Occipital lobe (tissue), 1 donor: ENCODE measurements at regions not wholly inside any gene's neighbourhood (a gene's known extent, or its start where the extent isn't known, plus 50 kb on each side); places are given as distances from the start of the nearest gene placed in this dataset.
"Not testable (repeated sequence)": the region's sequence is repeated elsewhere in the genome, so short reads cannot be mapped to it uniquely, and the experiment has no call there.

Source experiments
- DNase-seq: peaks from one replicate; lab custom pipeline; 2025; lab: John Stamatoyannopoulos, UW

DNA sequence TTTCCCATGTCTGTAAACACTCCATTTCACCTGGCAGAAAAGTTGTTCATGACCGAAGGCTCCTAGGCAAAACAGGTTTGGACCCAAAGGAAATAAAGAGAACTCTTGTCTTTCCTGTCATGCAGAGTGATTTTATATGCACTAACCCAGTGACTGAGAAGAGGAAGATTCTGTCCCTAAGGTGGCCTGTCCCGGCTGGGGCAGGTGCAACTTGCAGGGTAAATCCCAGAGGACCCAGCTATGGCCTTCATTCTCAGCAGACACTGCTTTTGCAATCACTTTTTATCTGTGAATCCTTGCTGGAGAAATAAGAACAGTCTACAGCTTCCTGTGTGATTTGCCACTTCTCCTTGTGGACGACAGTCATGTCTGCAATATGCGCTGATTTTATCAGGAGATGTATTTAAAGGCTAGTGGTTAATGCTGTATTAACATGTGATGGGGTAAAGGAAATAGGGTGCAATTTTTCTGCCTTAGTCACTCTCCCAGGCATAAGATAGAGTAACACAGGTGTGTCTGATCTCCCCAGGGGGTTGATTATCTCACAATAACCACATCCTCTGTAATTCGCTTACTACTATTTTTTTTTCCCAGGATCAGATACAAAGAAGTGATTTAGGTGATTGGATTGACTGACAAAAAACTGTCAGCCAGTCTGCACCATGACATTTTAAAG lies 696.8 kb upstream of the SOX9 start:
- DNase-seq: no peak

DNA sequence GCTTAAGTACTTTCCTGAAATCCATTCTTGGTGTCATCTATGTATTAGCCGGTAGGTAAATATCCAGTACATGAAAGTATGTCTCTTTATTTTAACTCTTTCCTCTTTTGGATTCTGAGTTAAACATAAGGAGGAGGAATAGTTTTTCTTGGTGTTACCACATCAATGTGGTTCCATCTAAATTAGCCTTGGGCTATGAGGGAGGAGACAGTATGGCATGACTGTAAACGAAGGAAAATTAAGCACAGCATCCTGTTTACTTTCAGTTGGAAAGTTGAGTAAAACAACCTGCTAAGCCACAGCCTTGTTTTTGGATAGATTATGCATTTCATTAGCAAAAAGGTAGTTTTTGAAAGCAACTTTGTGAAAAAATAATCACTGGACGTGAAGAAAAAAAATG lies 693.0 kb upstream of the SOX9 start:
- DNase-seq: no peak

DNA sequence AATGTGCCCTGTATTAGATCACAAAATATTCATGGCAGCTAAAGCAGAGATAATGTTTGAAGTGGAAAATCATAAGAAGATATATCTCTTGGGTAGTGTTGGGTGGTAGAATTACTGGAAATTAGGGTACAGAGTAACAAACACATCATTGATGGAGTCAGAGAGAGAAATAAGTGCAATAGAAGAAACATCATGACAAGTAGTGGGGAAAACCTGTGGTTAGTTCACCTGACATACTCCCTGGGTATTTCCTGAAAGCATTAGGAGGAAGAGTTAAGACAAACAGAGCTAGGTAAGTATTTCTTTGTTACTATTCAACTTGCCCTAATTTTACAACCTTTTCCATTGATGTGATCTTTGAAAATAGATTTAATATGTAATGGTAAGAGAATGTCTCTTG lies 691.9 kb upstream of the SOX9 start:
- no peak for DNase-seq

DNA sequence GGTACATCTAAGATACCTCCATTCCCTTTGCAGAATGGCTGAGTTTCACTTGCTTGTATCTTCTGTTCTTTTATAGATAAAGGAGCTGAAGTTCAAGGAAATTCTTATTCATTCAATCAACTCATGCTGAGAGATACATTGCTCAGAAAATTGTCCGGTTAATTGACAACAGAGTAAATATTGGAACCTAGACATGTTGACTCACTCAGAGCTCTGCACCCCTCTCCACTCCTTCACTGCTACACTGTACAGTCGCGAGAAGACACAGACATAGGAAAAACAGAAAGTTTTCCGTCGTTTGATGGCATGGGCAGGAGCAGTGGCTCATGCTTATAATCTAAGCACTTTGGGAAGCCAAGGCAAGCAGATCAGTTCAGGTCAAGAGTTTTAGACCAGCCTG lies 690.5 kb upstream of the SOX9 start:
- no peak for DNase-seq

DNA sequence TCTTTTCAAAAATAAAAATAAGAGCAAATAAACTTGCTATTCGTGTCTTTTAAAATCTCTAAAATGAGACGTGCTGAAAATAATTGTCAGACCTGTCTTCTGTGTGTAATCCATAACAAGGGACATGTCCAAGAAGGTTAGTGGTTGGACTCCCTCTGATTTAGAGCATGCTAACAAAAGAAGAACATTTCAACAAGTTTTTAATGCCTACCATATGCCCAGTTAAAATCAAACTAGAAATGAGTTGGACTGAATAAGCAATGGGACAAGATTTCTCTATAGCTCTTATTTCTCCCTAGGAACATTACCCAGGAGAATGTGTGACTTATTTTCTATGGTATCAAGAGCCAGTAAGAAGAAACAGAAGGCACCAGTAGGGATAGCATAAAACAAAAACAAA lies 689.7 kb upstream of the SOX9 start:
- no peak for DNase-seq

DNA sequence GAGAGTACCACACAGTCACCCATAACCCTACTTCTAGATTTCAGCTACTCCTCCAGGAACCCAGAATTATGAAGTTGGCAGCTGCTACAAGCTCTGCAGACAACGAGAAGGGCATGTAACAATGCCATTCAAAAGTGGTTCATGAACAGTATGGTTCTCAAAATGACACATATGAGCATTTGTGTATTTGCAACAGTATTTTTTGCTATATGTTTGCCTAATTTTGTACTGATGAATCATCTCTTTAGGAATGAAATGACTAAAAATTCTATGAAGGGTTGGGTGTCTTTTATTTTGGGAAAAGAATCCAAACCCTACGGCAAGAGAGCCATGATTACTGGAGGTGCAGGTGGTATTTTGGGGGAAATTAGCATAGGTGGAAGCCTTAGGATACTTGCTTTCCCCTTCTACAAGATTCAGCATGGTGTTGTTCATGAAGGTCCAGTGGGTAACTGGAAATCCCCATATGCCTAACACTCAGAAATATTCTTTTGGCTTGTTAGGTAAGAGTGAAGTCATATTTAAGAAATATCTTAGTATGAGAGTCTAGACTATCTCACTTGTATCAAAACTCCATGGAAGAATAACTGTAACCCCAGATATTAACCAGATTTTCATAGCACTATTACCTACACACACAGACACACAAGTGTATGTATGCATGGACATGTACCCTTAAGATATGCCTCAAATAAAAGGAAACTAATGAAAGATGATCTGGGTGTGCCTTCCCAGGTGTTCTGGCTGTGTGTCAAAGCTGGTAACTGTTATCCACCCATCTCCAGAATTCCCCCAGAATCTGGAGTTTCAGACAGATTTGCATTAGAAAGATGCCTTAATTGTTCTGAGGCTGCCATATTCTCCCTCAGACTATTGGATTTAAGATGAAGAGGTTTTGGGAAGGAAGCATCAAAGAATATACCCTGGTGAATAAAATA lies 688.2 kb upstream of the SOX9 start:
- no peak for DNase-seq

DNA sequence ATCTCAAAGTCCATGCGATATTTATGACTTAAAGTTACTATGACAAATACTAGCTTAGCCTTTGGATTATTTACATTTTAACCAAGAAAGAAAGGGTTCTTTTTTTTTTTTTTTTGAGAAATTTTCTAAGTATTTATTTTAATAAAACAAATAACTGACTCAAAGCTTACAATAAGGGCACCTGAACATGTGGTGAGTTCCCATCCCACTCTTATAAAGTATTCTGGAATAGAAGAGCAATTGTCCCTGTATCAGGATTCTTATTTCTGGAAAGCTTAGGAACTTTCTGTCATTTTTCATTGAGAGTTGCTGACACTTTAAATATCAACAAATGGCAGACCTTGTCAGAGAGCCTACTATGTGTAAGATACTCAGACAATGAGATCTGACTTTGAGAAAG lies 686.1 kb upstream of the SOX9 start:
- no peak for DNase-seq

DNA sequence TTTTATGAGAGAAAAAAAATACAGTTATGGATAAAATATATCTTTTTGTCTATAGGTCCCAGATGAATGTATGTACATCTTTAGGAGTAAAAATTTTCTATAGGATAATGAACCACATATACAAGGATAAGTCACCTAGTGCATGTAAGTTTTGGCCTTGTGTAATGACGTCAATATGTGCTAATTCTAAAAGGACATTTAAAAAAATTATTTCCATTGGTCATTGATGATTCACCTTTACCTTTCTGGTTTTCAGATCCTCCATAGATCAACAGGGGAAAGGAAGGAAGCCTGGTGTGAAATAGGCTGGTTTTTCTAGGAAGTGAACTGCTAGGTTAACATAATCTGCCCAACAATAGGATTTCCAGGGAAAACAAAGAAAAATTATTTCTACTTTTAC lies 684.3 kb upstream of the SOX9 start:
- no peak for DNase-seq

DNA sequence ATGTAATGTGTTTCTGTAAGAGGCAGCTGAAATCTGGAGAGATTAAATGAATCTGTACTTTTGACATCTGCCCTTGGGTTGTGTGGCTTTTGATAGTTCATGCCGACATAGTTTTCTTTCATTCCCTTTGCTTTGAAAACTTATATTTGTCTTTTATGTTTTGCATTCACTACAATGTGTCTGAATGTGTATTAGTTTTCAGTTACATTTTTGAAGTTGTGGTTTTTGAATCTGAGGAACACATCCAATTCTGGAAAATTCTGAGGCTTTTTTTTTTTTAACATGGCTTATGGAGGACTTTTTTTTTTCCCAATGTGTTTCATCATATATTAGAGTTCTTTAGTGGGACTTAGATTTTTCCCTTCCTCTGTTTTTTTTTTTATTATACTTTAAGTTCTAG lies 683.7 kb upstream of the SOX9 start:
- no peak for DNase-seq

DNA sequence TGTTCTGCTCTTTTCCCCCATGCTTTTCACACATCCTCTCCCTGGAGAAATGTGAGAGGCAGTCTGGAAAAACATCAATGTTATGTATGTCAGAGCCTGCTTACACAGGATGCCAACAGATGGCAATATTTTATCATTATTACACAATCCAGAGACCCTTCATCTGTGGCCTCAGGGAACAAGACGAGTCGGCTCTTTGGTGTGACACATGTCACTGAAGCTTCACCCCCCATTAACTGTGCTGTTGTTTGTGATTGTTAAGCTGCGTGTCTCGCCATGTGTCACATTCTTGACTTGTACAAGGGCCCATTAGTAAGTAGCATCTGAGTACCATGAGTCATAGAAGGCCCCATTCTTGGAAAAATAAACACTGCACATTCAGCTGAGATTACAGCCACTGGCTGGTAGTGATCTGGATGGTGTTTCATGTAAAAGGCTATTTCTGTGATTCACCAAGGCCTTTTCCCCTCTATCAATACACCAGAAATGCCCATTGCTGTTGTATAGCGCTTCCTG lies 682.1 kb upstream of the SOX9 start:
- no peak for DNase-seq

DNA sequence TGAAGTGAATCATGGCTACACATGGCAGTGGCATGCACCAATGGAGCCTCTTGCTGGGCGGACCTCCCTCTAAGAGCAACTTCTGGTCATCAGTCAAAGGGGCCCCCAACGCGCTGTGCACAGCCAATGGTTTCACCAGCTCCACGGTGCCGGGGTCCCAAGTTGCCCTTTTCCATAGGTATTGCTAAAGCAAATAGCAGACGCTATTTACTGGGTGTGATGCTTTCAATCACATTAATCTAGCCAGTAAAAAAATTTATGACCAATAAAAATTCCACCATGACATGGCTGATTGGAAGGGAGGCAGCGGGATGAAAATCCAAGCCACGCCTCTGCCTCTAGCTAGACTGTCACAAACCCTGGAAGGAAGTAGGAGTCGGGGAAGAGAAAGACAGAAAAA lies 680.3 kb upstream of the SOX9 start:
- DNase-seq: no peak

DNA sequence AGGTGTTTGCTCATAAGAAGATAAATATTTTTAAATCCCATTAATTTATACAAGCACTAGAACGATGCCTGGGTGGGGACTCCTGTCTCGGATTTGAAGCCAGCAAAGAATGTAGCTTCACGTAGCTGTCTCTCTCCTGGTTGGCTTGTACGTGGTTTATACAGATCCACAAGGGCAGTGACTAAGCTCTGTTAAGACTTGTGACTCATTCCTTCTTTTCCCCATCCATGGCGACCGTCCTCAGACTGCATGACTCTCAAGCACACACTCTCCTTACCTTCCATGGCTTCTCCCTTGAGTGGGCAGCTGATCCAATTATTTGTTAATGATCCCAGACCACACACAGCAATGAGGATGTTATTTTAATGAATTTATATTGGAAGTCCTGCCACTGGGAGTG lies 679.7 kb upstream of the SOX9 start:
- no peak for DNase-seq

DNA sequence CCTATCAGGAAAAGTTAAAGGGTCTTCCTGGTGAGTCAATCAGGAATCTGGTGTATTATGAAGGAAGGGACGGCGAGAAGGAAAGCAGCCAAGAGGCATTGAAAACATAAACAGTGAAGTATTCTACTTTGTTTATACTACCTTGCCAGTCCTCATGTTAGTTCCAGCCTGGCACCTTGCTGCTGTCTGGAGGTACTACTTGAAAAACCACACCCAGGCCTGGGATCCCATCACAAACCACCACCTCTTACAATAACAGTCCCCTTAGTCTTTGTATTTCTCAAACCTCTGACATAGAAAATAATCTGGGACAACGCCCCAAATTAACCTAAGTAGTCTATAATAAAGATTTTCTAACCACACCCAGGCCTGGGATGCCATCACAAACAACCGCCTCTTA lies 676.7 kb upstream of the SOX9 start:
- DNase-seq: no peak

DNA sequence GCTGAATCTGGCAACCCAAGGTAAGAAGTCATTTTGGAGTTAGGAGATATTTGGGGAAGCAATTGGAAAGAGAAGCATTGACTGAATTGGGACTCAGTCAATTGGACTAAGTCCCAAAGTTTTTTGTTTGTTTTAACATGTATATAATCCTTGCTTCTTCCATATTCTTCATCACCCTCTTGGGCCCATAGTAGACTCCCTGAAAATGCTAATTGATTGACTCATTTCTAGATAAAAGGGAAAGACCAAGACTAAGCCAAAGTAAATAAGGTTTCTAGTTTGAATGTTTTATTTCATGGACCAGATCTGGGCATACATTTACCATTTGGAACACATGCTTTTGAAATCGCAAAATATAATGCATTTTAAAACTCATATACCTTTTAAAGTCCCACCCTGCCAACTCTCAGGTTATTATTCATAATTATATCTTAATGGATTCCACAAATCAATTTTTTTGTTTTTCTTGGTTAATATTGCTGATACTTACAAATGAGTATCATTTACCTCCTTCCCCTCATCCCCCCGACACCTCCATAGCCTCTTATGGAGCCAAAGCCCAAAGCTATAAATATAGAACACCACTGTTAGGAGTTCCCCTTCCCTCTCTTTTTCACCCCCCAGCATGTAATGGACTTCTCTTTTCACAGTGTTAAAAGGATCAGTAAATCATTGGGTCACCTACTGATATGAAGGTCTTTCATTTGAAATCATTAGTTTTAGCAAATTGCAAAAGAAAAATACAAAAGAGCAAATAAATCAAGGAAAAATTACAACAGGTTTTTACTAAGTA lies 674.0 kb upstream of the SOX9 start:
- DNase-seq: no peak

DNA sequence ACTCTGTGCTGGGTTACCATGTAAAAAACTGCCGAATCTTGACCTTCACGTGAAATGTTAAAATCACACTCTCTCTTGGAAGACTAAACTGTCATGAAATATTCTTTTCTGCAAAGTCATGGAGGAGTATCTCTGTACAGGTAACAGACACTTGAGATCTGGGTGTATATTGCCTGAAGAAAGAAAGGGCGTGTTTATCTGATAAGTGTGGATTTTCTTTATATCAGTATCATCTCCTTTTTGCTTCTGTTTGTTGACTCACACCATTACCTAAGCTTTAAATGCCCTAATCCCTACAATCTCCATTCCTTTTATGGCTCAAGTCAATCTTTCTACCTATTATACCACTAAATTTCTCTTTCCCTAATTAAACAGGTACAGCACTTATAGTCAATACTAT lies 673.2 kb upstream of the SOX9 start:
- DNase-seq: no peak

DNA sequence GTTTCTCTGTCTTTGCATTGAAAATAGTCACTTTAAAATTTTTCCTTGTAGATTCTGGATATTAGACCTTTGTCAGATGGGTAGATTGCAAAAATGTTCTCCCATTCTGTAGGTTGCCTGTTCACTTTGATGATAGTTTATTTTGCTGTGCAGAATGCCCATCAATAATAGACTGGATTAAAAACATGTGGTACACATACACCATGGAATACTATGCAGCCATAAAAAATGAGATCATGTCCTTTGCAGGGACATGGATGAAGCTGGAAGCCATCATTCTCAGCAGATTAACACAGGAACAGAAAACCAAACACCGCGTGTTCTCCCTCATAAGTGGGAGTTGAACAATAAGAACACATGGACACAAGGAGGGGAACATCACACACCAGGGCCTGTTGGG lies 670.2 kb upstream of the SOX9 start:
- DNase-seq: not testable (repeated sequence)

DNA sequence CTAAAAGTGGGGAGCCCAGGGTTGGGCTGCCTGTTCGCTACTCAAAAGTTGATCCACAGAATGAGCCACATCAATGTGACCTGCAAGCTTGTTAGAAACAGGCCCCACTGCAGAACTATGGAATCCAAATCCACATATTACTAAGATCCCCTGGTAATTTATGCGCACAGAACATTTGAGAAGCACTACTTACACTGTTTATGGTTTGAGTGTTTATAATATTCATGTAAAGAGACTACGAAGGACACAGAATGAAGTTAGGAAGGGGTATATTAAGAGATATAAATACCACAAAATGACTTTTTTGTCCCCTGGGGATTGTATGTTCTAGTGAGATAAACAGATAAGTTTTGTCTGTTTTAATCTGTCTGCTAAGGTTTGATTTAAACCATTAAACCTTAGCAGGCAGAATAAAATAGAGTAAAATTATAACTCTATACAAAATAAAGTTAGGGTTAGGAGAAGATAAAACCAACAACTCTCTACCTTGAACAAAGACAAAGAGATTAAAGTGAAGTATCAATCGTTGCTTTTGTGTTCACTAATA lies 666.9 kb upstream of the SOX9 start:
- DNase-seq: no peak

DNA sequence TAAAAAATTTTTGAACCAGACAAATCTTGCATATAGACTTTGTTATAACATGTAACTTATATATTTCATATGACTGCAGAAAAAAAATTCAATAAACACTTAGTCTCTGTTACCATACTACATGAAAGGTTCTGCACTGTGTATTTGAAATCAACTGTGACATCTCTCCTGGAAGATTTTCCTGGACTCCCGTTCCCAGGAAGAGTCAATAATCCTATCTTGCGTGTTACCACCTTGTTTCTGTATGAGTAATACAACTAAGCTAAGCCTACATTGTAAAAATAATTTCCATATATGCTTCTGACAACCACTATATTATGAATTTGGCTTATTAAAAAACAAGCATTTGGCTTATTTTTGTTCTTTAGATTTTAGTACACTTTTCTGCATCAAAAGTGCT lies 665.6 kb upstream of the SOX9 start:
- no peak for DNase-seq

DNA sequence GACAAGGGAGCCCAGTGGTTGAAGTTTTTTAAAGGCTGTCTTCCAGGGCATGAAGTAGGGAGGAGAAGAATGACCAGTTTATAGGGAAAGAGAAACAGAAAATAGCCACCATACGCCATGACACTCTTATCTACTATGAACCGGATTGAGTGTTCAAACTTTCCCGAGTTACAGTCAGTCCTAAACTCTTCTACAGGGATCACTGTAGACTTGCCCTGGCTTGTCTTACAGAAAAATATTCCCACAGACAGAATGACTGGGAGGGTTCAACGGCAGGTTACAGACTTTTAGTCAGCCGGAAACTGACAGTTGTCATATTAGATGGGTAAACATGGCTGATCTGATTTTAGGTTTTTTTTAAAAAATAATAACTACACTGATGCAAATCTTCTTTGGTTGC lies 662.5 kb upstream of the SOX9 start:
- DNase-seq: no peak

DNA sequence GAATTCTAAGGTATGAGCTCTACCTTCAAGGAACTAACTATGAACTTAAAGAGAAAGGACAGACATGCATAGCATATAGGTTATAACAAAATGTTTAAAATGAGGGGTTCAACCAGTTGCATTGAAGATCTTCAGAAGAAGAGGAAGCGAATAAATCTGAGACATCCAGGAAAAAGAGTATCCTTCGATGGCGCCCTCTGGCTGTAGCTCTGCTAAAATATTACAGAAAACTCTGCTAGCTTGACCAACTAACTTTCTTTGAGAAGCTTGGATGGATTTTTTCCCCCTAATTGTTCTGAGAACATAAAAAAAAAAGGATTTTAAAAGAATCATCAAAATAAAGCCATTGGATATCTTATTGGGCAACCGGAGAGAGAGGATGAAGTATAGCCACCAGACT lies 659.9 kb upstream of the SOX9 start:
- DNase-seq: no peak

DNA sequence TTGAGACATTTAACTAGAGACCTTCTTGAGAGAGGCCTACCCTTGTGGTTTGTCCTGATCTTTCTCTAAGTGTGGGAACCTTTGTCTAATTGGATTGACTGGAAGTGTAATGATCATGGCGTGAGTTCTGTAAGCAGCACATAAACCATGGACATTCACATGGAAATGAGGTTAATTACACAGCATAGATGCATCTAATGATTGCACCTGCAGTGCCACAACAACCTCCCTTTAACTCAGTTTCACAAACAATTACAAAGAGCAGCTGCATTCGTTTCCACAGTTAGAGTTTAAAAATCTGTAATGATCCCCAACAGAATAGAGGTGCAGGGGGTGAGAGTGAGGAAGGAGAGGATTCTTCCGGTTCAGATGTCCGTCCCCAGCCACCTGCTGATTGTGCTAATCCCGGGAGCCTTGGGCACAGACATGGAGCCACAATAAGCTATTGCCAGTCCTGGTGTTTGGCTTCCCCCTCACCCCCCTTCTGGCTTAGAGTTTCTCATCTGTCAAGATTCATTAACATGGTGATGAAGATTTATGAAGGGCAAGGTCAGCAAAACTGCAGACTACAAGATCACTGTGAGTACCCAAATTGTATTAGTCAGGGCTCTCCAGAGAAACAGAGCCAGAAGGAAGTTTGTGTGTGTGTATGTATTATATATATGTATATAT lies 659.2 kb upstream of the SOX9 start:
- no peak for DNase-seq
